DMS114 treated with DMSO at 0.1 percent for 48 hours (cell line): ENCODE measurements at regions not wholly inside any gene's neighbourhood (a gene's known extent, or its start where the extent isn't known, plus 50 kb on each side); places are given as distances from the start of the nearest gene placed in this dataset.
A peak's percentile ranks its signal among the peaks of the same experiment; 100 is the strongest.
"Not testable (repeated sequence)": the region's sequence is repeated elsewhere in the genome, so short reads cannot be mapped to it uniquely, and the experiment has no call there.

ENCODE experiments used
- DNase-seq: peaks from one replicate; lab custom pipeline; 2025; ENCODE audit not compliant: unreplicated experiment; lab: John Stamatoyannopoulos, UW

GRCh38 chr12:46573347-46573658, 200.7 kb upstream of the SLC38A2 start:
- peak; percentile 71 for DNase-seq

GRCh38 chr12:46572644-46573346, 200.2 kb upstream of the SLC38A2 start:
- peak; percentile 52 for DNase-seq

- no peak for DNase-seq
Measured at GRCh38 chr12:46571608-46572007, 199.0 kb upstream of the SLC38A2 start.

- DNase-seq = no peak
Measured at GRCh38 chr12:46569826-46570439, 197.4 kb upstream of the SLC38A2 start.

GRCh38 chr12:46567667-46568066, 195.1 kb upstream of the SLC38A2 start:
- no peak for DNase-seq

- DNase-seq = peak; percentile 63
Measured at GRCh38 chr12:46562625-46563225, 190.2 kb upstream of the SLC38A2 start.

- DNase-seq = not testable (repeated sequence)
Measured at GRCh38 chr12:46561769-46562624, 189.4 kb upstream of the SLC38A2 start.

GRCh38 chr12:46560874-46561273, 188.3 kb upstream of the SLC38A2 start:
- no peak for DNase-seq

GRCh38 chr12:46560089-46560488, 187.5 kb upstream of the SLC38A2 start:
- no peak for DNase-seq

GRCh38 chr12:46559311-46559710, 186.7 kb upstream of the SLC38A2 start:
- no peak for DNase-seq

- DNase-seq = no peak
Measured at GRCh38 chr12:46558677-46559076, 186.1 kb upstream of the SLC38A2 start.

- DNase-seq = no peak
Measured at GRCh38 chr12:46557539-46558373, 185.2 kb upstream of the SLC38A2 start.

- peak; percentile 32 for DNase-seq
Measured at GRCh38 chr12:46556819-46557524, 184.4 kb upstream of the SLC38A2 start.

GRCh38 chr12:46556105-46556559, 183.6 kb upstream of the SLC38A2 start:
- DNase-seq = peak; percentile 89

GRCh38 chr12:46555406-46555852, 182.9 kb upstream of the SLC38A2 start:
- peak; percentile 84 for DNase-seq

GRCh38 chr12:46554460-46554859, 181.9 kb upstream of the SLC38A2 start:
- DNase-seq = no peak

GRCh38 chr12:46553911-46554310, 181.3 kb upstream of the SLC38A2 start:
- DNase-seq = no peak

- DNase-seq = no peak
Measured at GRCh38 chr12:46553266-46553665, 180.7 kb upstream of the SLC38A2 start.

- no peak for DNase-seq
Measured at GRCh38 chr12:46550266-46550879, 177.8 kb upstream of the SLC38A2 start.
